GM23338 (cell line): ENCODE measurements at regions not wholly inside any gene's neighbourhood (a gene's known extent, or its start where the extent isn't known, plus 50 kb on each side); places are given as distances from the start of the nearest gene placed in this dataset.

Source experiments
- ATAC-seq: fragments of 200-7000 bp; cut with Tn5 transposase; 3 replicates; pipeline ENCODE4 v1.9.1; 2020
- DNase-seq: peaks from one replicate; pipeline ENCODE4 v3.0.0-alpha.2; 2015; ENCODE audit warnings: low spot score
- H2AFZ ChIP-seq: fragments of 200-600 bp; sonication (generic); 2 replicates; pipeline ENCODE4 v1.8.0; 2016; ENCODE audit warnings: antibody characterized with exemption, mild to moderate bottlenecking, moderate library complexity
- H3F3A ChIP-seq: fragments of 200-600 bp; sonication (generic); replicated peaks from 2 replicates; pipeline ENCODE4 v1.8.0; 2017; ENCODE audit warnings: antibody characterized with exemption, mixed run types, low read depth
- H3K27ac ChIP-seq: fragments of 200-600 bp; sonication (generic); 2 replicates; pipeline ENCODE4 v1.6.1; 2016; ENCODE audit warnings: low read depth
- H3K27me3 ChIP-seq: fragments of 200-600 bp; sonication (generic); 2 replicates; pipeline ENCODE4 v1.8.0; 2016; ENCODE audit warnings: mild to moderate bottlenecking, mixed run types, moderate library complexity; ENCODE audit not compliant: insufficient read depth
- H3K36me3 ChIP-seq: fragments of 200-600 bp; sonication (generic); 2 replicates; pipeline ENCODE4 v1.8.0; 2016; ENCODE audit warnings: mild to moderate bottlenecking; ENCODE audit not compliant: insufficient read depth
- H3K4me1 ChIP-seq: fragments of 200-600 bp; sonication (generic); 2 replicates; pipeline ENCODE4 v1.8.0; 2016; ENCODE audit warnings: mild to moderate bottlenecking, moderate library complexity; ENCODE audit not compliant: insufficient read depth
- H3K4me2 ChIP-seq: fragments of 200-600 bp; sonication (generic); 2 replicates; pipeline ENCODE4 v1.7.1; 2017; ENCODE audit warnings: mixed run types
- H3K4me3 ChIP-seq: fragments of 200-600 bp; sonication (generic); 2 replicates; pipeline ENCODE4 v1.6.1; 2016; ENCODE audit warnings: mixed run types
- H3K79me2 ChIP-seq: fragments of 200-600 bp; sonication (generic); replicated peaks from 2 replicates; pipeline ENCODE4 v1.8.0; 2017; ENCODE audit warnings: mild to moderate bottlenecking; ENCODE audit not compliant: insufficient read depth
- H3K9me2 ChIP-seq: fragments of 200-600 bp; sonication (generic); 2 replicates; pipeline ENCODE4 v1.8.0; 2017; ENCODE audit not compliant: insufficient read depth
- H4K20me1 ChIP-seq: fragments of 200-600 bp; sonication (generic); replicated peaks from 2 replicates; pipeline ENCODE4 v1.8.0; 2017; ENCODE audit warnings: mild to moderate bottlenecking; ENCODE audit not compliant: insufficient read depth
- H3K27ac Mint-ChIP-seq: 2 replicates; pipeline ENCODE4 v1.8.0; 2020; ENCODE audit warnings: inconsistent platforms, mild to moderate bottlenecking, moderate library complexity, mixed read lengths
- H3K27me3 Mint-ChIP-seq: 3 replicates; pipeline ENCODE4 v1.8.0; 2022; ENCODE audit warnings: low read depth, mild to moderate bottlenecking, moderate library complexity, mixed read lengths, inconsistent platforms; ENCODE audit not compliant: insufficient read depth, poor library complexity
- H3K36me3 Mint-ChIP-seq: 3 replicates; pipeline ENCODE4 v1.8.0; 2021; ENCODE audit warnings: low read depth, mild to moderate bottlenecking, inconsistent platforms, moderate library complexity, mixed read lengths
- H3K4me1 Mint-ChIP-seq: 3 replicates; pipeline ENCODE4 v1.8.0; 2020; ENCODE audit warnings: mild to moderate bottlenecking, inconsistent platforms, mixed read lengths
- H3K4me3 Mint-ChIP-seq: 3 replicates; pipeline ENCODE4 v1.8.0; 2021; ENCODE audit warnings: moderate library complexity, mild to moderate bottlenecking, inconsistent platforms, mixed read lengths
- H3K9me3 Mint-ChIP-seq: 3 replicates; pipeline ENCODE4 v1.8.0; 2020; ENCODE audit warnings: moderate library complexity, mild to moderate bottlenecking, inconsistent platforms, mixed read lengths
- CREB1 ChIP-seq: fragments of 250-450 bp; sonication (Bioruptor Pico); IDR thresholded peaks from 2 replicates; pipeline ENCODE4 v1.5.0; 2020; ENCODE audit warnings: low read depth, mild to moderate bottlenecking, moderate library complexity
- ETS1 ChIP-seq: IDR thresholded peaks from 2 replicates; pipeline ENCODE4 v1.6.1; 2016; ENCODE audit warnings: antibody characterized with exemption
- EZH2 ChIP-seq: fragments of 200-600 bp; sonication (generic); IDR thresholded peaks from one replicate; pipeline ENCODE4 v1.8.0; 2017; ENCODE audit warnings: antibody characterized with exemption, mild to moderate bottlenecking, low read depth; ENCODE audit not compliant: unreplicated experiment
- EZH2phosphoT487 ChIP-seq: fragments of 200-600 bp; sonication (generic); IDR thresholded peaks from one replicate; pipeline ENCODE4 v1.8.1; 2018; ENCODE audit warnings: antibody characterized with exemption; ENCODE audit not compliant: unreplicated experiment
- JUNB ChIP-seq: IDR thresholded peaks from one replicate; pipeline ENCODE4 v1.6.1; 2016; ENCODE audit warnings: antibody characterized with exemption; ENCODE audit not compliant: unreplicated experiment
- NANOG ChIP-seq: IDR thresholded peaks from 2 replicates; pipeline ENCODE4 v1.6.1; 2016; ENCODE audit warnings: antibody characterized with exemption, borderline replicate concordance
- POLR2AphosphoS5 ChIP-seq: IDR thresholded peaks from 2 replicates; pipeline ENCODE4 v1.6.1; 2016; ENCODE audit warnings: antibody characterized with exemption, low read depth
- ZNF114 ChIP-seq: fragments of 250-450 bp; sonication (Bioruptor Pico); IDR thresholded peaks from 2 replicates; pipeline ENCODE4 v1.5.0; 2020; ENCODE audit warnings: mild to moderate bottlenecking, moderate library complexity
- ZNF331 ChIP-seq: fragments of 250-450 bp; sonication (Bioruptor Pico); IDR thresholded peaks from 2 replicates; pipeline ENCODE4 v1.5.0; 2020; ENCODE audit warnings: low read depth, mild to moderate bottlenecking, moderate library complexity
- TF ChIP-seq, protein P1 (sequence below): IDR thresholded peaks from one replicate; pipeline ENCODE4 v1.6.1; 2018; ENCODE audit warnings: antibody characterized with exemption; ENCODE audit not compliant: unreplicated experiment
- TF ChIP-seq, protein P2 (sequence below), 2 experiments: fragments of 200-600 bp in 1 of 2; sonication (generic) in 1 of 2; conservative IDR thresholded peaks; 2 replicates each; pipeline versions ENCODE4 v1.5.1 to v1.6.1; 2016 to 2017; ENCODE audit warnings: antibody characterized with exemption in 2 of 2, low read depth in 2 of 2, mild to moderate bottlenecking in 2 of 2, moderate library complexity in 1 of 2

- TF ChIP-seq, protein P1, sequence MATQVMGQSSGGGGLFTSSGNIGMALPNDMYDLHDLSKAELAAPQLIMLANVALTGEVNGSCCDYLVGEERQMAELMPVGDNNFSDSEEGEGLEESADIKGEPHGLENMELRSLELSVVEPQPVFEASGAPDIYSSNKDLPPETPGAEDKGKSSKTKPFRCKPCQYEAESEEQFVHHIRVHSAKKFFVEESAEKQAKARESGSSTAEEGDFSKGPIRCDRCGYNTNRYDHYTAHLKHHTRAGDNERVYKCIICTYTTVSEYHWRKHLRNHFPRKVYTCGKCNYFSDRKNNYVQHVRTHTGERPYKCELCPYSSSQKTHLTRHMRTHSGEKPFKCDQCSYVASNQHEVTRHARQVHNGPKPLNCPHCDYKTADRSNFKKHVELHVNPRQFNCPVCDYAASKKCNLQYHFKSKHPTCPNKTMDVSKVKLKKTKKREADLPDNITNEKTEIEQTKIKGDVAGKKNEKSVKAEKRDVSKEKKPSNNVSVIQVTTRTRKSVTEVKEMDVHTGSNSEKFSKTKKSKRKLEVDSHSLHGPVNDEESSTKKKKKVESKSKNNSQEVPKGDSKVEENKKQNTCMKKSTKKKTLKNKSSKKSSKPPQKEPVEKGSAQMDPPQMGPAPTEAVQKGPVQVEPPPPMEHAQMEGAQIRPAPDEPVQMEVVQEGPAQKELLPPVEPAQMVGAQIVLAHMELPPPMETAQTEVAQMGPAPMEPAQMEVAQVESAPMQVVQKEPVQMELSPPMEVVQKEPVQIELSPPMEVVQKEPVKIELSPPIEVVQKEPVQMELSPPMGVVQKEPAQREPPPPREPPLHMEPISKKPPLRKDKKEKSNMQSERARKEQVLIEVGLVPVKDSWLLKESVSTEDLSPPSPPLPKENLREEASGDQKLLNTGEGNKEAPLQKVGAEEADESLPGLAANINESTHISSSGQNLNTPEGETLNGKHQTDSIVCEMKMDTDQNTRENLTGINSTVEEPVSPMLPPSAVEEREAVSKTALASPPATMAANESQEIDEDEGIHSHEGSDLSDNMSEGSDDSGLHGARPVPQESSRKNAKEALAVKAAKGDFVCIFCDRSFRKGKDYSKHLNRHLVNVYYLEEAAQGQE = no peak
- TF ChIP-seq EZH2 (no peak), ZNF331 (no peak), CREB1 (CRISPR knock-in tag) (no peak), ZNF114 (no peak), EZH2phosphoT487 (no peak), JUNB (no peak), NANOG (no peak), POLR2AphosphoS5 (no peak), ETS1 (no peak)
- TF ChIP-seq, protein P2, sequence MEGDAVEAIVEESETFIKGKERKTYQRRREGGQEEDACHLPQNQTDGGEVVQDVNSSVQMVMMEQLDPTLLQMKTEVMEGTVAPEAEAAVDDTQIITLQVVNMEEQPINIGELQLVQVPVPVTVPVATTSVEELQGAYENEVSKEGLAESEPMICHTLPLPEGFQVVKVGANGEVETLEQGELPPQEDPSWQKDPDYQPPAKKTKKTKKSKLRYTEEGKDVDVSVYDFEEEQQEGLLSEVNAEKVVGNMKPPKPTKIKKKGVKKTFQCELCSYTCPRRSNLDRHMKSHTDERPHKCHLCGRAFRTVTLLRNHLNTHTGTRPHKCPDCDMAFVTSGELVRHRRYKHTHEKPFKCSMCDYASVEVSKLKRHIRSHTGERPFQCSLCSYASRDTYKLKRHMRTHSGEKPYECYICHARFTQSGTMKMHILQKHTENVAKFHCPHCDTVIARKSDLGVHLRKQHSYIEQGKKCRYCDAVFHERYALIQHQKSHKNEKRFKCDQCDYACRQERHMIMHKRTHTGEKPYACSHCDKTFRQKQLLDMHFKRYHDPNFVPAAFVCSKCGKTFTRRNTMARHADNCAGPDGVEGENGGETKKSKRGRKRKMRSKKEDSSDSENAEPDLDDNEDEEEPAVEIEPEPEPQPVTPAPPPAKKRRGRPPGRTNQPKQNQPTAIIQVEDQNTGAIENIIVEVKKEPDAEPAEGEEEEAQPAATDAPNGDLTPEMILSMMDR (conservative IDR thresholded peaks at IDR 0.05; ENCODE audit: low read depth in 2 of 2) = no peak
Observed at GRCh38 chr7:25424855-25425254, 196.6 kb upstream of the NPVF start (continued).

- no peak overlapping the region for H3K27ac Mint-ChIP-seq
- H4K20me1 ChIP-seq = no peaks in the 10 kb centered on the region
- no peaks in the 10 kb centered on the region for H3K36me3 ChIP-seq
- H3K36me3 Mint-ChIP-seq = no peaks in the 10 kb centered on the region
- no peak overlapping the region for H2AFZ ChIP-seq
- H3K9me2 ChIP-seq = no peaks in the 10 kb centered on the region
- peaks cover 36% of the 10 kb centered on the region for H3K4me1 ChIP-seq
- no peak overlapping the region; the same call in 1 of the 2 replicates for H3K4me2 ChIP-seq
- no peaks in the 10 kb centered on the region for H3K27me3 Mint-ChIP-seq
- no peaks in the 10 kb centered on the region for H3K9me3 Mint-ChIP-seq
- no peak for DNase-seq
- H3K4me3 Mint-ChIP-seq = no peak overlapping the region
- ATAC-seq = no peak
- H3K27me3 ChIP-seq = no peaks in the 10 kb centered on the region
- H3K4me1 Mint-ChIP-seq = peaks cover 36% of the 10 kb centered on the region
- TF ChIP-seq, protein P2 (conservative IDR thresholded peaks at IDR 0.05; ENCODE audit: low read depth in 2 of 2) = no peak
- TF ChIP-seq JUNB = no peak
- no peak overlapping the region for H3K4me3 ChIP-seq
- H3K79me2 ChIP-seq = no peaks in the 10 kb centered on the region
- no peak overlapping the region for H3K27ac ChIP-seq
- no peaks in the 10 kb centered on the region for H3F3A ChIP-seq
Observed at GRCh38 chr7:25427721-25428120, 199.4 kb upstream of the NPVF start.
